HUDEP-2 (cell line): ENCODE measurements at regions not wholly inside any gene's neighbourhood (a gene's known extent, or its start where the extent isn't known, plus 50 kb on each side); places are given as distances from the start of the nearest gene placed in this dataset.
"Not testable (repeated sequence)": the region's sequence is repeated elsewhere in the genome, so short reads cannot be mapped to it uniquely, and the experiment has no call there.

Experiments used
- DNase-seq, 76 experiments: peaks; one replicate each; lab custom pipeline; 2025; ENCODE audit not compliant: unreplicated experiment in 76 of 76; lab: John Stamatoyannopoulos, UW

DNA sequence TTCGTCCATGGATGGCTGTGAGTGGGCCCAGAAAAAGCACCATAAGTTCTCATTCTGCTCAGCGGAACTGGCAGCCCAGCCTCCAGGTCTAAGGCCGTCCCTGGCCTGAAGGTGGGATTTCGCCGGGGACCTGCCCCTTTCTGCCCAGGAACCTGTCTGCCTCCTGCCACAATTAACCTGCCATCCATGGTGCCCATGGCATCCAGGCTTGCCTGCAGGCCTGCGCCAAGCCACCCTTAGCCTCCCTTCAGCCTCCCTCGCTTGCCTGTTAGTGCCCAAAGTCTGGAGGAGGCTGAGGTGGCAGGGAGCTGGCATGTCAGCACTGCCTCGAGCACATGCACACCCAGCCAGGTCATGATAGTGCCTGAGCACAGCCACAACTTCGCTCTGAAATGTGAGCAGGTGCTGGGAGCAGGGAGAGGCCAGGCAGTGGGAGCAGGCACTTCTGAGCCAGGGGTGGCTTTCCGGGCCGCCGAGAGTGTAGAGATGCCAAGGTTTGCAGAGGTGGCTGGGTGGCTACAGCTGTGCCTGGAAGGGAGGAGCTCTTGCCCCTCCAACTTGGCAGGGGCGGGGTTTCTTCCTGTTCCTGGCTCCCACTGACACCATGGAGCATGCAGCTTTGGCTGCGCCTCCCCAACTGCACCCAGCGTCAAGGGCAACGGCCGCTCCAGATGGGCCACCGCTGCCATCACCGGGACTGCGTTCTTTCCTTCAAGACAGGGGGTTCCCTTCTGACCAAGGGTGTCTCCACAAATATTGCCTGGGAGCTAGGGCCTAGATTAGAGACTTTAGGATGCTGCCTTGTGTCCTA lies 648.9 kb upstream of the VRK2 start:
- DNase-seq = no peak

DNA sequence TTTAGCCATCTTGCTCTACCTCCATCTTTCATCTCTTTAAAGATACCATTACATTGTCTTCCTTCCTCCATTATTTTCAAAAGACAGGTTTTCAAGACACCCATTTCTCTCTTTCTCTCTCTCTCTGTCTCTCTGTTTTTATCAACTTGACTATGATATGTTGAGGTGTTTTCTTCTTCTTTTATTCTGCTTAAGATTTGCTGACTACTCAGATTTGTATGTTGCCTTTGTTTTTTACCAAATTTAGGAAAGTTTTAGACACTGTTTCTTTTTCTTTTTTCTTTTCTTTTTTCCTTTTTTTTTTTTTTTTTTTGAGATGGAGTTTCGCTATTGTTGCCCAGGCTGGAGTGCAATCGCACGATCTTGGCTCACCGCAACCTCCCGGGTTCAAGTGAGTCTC lies 647.5 kb upstream of the VRK2 start:
- DNase-seq = no peak

DNA sequence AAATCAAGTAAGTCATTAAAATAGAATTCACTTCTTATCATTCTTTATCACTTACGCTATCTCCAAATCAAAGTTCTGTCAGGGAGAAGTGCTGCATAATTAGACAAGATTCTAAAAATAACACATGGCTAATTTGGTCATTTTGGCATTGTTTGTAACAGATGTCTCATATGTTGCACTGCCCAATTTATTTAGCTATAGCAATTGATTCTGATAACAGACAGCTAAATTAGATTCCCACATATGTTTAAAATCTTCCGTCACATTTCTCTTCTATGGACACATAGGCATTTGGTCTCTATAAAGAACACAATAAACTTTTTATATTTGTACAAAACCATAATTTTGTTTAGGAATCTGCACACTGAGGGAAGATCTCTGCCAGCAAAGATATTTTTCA lies 644.5 kb upstream of the VRK2 start:
- DNase-seq = no peak

DNA sequence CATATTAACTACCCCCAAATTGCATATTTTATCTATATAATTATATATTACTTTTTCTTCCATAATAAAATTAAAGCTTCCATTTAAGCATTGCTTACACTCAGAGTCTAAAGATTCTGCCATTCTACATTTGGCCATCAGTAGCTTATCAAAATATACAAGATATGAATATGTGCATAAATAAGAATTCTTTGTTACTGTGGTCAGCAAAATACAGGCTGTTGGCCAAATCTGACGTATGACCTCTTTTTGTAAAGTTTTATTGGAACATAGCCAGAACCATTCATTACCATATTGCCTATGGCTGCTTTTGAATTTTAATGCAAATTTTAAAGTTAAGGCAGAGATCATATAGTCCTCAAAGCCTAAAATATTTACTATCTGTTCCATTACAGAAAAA lies 643.9 kb upstream of the VRK2 start:
- no peak for DNase-seq

DNA sequence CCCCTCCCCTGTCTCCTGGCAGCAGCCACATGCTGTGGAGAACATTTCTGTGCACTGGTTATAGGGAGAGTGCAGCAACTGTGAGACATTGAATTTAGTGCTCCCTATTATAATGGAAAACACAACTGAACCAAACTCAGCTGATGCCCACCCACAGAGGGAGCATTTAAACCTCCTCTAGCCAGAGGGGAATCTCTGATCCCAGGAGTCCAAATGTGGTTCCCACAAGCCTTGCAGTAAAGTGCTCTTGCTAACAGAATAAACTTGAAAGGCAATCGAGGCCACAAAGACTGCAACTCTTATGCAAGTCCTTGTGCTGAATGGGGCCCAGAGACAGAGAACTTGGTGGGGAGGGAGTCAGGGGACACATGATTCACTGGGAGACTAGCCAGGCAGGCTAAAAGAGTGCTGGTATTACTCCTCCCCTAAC lies 638.8 kb upstream of the VRK2 start:
- DNase-seq = no peak

DNA sequence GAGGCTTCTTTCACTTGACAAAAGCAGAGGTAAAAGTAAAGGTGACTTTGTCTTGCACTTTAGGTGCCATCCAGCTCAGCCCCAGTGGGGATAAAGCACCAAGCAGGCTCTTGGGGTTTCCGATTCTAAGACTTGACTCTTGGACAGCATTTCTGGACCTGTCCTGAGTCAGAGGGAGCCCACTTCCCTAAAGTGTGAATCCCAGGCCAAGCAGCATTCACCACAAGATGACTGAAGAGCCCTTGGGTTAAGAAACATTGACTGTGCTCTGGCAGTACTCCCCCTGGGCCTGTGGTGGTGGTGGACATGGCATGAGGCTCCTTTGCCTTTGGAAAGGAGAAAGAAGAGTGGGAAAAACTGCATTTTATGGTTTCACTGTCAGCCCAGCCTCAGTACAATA lies 638.0 kb upstream of the VRK2 start:
- no peak for DNase-seq

DNA sequence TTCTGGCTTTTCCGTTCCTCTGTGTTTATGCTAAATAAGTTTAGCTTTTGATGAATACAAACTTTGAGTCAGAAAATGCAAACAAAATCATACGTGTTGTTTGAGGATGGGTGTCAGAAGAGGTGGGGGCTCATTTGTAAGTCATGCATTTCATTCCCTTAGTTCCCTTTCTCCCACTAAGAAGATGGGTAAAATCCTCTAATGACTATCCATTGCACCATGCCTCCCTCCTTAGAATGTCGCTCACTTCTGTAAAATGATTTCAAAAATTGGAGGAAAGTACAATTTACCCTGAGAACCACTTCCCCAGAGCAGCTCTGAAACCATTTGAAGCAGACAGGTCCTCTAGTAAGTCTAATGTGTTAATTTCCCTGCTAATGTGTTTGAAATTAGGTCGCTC lies 629.6 kb upstream of the VRK2 start:
- no peak for DNase-seq

DNA sequence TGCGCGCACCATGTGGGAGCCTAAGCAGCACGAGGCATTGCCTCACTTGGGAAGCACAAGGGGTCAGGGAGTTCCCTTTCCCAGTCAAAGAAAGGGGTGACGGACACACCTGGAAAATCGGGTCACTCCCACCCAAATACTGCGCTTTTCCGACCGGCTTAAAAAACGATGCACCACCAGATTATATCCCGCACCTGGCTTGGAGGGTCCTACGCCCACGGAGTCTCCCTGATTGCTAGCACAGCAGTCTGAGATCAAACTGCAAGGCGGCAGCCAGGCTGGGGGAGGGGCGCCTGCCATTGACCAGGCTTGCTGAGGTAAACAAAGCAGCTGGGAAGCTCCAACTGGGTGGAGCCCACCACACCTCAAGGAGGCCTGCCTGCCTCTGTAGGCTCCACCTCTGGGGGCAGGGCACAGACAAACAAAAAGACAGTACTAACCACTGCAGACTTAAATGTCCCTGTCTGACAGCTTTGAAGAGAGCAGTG lies 627.7 kb upstream of the VRK2 start:
- not testable (repeated sequence) for DNase-seq

DNA sequence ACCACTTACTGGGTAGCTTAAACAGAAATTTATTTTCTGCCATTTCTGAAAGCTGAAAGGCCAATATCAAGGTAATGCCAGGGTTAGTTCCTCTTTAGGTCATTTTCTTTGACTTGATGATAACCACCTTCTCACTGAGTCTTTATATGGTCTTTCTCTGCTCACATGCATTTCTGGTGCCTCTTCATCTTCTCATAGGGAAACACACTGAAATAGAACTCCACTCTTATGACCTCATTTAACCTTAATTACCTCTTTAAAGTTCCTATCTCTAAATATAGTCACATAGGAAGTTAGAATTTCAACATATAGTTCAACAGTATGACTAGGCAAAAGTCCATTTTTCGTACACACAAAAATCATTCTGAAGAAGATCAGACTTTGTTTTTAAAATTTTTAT lies 616.8 kb upstream of the VRK2 start:
- no peak for DNase-seq

DNA sequence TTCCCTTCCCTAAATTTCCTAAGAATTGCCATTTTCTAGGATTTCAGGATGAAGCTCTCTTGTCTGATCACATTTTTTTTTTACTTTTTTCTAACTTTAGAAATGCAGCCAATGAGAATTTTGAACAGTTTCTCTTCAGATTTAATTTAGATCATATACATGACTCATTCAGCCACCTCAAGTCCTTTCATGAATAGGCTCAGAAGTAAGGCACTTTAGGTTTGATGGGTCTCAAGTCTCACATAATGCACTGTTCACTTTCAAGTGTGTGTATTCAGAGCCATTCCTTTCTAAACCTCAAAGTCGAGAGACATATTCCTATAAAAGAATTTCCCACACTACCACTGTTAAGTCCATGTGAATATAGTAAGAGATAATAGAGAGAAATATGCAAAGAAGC lies 614.1 kb upstream of the VRK2 start:
- no peak for DNase-seq

DNA sequence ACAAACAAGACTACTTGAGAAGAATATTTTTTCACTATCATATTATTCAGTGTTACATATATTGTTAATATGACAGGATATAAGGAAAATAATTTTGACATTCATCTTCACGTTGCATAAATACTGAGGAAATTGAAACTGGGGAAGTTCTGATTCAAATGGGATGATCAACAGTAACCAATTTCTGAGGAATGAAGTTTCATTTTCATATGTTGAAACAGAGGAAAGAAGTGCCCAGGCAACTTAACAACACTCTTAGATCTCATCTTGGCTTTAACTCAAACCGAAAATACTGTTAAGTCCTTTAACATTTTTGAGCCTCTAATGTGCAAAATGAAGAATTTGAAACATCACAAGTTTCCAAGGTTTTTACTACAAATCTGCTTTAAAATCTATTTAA lies 612.2 kb upstream of the VRK2 start:
- no peak for DNase-seq

DNA sequence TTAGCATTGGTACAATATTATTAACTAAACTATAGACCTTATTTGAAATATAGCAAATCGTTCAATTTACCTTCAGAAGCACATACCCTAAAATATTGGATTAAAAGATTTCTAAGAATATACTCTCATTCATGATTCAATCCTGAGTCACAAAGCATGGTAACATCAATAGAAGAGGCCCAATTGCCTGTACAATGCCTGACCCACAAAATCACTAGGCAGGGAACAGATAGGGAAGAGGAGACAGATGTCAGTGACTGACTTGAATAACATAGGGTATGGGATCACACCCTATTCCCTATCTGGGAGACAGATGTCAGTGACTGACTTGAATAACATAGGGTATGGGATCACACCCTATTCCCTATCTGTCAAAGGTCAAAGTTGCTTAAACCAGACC lies 611.6 kb upstream of the VRK2 start:
- DNase-seq = no peak

DNA sequence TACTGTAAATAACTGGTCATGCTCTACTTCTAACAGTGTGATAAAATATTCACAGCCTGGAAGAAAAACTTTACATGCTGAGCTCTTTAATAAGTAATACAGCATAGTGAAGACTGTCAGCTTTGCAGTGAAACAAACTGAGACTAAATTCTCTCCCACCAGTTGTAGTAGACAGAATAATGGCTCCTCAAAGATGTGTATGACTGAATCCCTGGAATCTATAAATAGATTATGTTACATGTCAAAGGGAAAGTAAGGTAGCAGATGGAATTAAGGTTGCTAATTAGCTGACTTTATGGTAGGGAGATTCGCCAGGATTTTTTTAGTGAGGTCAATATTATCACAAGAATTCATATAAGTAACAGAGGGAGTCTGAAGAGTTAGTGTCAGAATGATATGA lies 609.5 kb upstream of the VRK2 start:
- DNase-seq = no peak

DNA sequence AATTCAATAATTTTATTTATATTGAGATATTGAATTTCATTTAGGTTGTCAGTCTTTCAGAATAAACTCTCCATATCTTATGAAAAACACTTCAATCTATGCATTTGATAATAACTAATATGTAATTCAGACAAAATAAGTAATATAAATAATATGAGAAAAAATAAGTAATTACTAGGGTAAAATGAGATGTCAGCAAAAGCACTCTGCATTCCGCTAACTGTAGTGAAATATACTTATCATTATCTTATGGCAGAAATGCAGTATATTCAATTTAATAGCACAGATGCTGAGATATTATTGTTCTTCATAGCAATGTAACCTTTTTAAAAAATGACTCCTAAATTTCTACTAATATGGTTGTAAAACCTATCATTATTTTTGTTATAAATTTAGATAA lies 606.2 kb upstream of the VRK2 start:
- no peak for DNase-seq

DNA sequence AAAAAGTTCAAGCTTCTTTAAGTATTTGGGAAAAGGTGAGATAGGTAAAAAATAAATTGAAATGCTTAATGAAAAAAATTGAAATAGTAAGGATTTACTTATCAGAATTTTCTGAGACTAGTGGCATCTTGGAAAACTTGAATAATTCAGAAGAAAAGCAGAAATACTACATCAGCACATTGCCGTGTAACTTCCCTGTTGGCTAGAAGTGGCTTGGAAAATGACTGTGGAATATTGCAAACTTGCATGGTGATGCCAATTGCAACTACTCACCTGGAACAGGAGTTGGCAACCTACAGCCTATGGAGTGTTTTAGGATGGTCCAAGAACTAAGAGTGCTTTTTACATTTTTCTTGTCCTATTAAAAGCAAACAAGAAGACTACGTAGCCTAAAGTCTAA lies 603.5 kb upstream of the VRK2 start:
- no peak for DNase-seq

DNA sequence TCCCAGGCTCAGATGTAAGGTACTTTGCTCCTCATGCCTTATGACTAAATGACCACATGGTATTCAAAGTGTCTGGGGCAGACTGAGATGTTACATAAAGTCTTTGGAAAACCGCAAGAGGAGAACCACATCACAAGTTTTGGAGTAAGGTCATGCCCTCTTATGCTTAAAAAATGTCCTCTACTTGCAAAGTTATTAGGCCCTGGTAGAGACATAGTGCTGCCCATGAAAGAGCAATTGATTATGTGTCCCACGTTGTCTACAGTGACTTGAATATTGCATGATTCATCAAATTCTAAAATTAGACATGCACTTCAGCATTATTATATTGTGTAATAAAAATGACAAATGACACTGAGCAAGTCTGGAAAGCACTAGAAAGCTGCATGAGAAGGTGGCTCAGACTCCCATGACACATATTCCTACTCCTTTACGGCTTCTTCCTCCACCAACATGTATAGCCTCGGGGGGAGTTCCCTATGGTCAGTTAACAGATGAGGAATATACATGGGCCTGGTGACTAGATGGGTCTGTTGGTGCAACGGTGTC lies 602.6 kb upstream of the VRK2 start:
- no peak for DNase-seq

DNA sequence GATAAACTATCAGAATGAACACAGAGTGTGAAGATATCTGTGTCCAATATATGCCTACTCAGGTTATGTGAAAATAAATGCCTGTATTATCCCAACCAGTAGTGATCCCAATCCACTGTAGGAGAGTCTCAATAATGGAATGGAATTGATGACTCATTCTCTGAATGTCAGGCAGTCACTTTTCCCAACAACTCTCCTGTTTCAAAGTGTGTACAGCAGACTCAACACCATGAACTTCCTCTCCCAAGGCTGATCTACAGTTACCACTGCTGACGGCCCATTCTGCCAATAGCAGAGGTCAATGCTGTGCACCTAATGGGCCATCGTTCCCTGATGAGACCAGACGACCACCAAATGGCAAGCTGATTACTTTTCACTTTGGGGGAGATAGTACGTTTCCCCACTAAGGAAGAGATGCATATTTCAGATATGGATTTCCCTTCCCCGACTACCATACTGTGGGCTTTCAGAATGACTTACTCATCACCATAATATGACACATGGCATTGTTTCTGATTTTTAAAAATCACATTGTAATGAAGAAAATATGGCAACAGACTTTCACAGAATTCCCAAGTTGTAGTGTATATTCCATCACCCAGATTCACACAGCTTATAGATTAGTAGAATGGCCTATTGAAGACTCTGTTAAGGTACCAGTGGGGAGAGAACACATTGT lies 601.7 kb upstream of the VRK2 start:
- DNase-seq = no peak

DNA sequence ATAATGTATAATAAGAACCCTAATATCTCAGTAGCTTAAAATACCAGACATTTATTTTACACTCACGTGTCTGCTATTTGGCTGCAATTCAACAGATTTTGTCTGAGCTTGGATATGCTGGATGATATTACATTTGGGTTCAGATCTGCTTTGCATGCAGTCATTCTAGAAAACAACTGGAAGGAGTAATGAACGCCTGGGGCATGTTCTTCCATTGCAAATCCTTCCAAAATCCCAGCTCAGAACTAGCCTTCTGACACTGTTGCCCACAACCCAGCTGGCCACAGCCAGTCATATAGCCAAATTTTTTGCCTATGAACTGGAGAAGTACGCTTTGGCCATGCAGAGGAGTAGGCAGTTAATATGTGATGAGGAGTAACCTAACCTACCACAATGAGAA lies 597.8 kb upstream of the VRK2 start:
- no peak for DNase-seq

DNA sequence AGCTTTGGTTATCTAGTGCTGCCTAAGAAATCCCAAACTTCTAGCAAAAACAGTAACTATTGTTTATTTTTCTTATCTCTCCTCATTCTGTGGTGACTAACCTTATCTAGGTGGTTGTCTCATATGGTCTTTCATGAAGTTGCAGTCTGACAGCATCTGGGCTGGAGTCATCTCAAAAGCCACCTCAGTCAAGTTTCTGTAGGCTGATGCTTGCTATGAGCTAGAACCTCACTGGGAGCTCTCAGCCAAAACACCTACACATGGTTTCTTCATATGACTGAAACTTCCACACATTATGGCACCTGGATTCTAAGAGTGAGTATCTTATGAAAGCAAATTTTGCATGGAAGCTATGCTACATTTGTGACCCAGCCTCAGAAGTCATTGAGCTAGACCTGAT lies 596.4 kb upstream of the VRK2 start:
- DNase-seq = no peak

DNA sequence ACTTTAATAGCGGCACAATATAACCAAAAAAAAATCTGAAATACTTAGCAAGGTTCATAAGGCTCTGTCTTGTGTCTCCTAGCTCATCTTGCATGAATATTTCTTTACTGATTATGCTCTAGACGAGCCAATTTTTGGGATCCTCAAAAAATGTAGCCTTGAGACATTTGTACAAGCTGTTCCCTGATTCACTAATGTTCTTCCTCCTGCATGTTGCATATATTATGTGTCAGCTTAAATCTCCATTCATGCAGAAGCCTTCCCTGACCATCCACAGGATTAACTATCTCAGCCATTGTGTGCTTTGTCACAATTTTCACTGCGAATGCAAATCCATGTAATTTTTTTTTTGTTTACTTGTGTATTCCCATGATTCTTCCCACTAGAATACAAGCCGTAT lies 594.0 kb upstream of the VRK2 start:
- no peak for DNase-seq

DNA sequence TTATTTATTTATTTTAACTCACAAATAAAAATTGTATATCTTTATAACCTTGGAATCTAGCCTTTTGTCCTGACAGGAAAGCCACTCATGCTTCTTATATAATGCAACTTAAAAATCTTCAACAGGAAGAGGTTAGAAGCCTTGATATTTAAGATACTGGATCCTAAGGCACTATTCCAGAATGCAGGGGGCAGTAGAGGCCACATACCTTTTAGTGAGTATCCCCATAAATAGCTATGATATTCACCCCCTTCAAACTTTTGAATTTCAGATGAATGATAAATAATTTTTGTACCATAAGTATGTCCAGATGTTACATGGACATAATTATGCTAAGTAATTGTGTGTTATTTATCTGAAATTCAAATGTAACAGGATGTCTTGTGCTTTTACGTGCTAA lies 592.7 kb upstream of the VRK2 start:
- no peak for DNase-seq
